ENCODE measurements at regions not wholly inside any gene's neighbourhood (a gene's known extent, or its start where the extent isn't known, plus 50 kb on each side); places are given as distances from the start of the nearest gene placed in this dataset.

- Histone ChIP-seq H3K18ac (ENCODE audit: low read depth, low read length) (no peak overlapping the region), H3K14ac (replicated peaks; ENCODE audit: low read depth, low read length) (no peak overlapping the region), H3K4me1 (ENCODE audit: control insufficient read depth, insufficient read depth, low read length) (no peaks in the 10 kb centered on the region), H3K9ac (ENCODE audit: low read depth, low read length) (no peak overlapping the region), H3K36me3 (ENCODE audit: control insufficient read depth, insufficient read depth, low read length) (no peaks in the 10 kb centered on the region), H3K9me3 (ENCODE audit: control insufficient read depth, insufficient read depth, low read length) (peaks cover 4% of the 10 kb centered on the region; the same call in 1 of the 2 replicates), H2AK9ac (replicated peaks; ENCODE audit: low read depth, low read length, poor library complexity) (no peak overlapping the region), H2BK120ac (ENCODE audit: low read depth, low read length) (no peak overlapping the region), H3K27ac (ENCODE audit: insufficient read depth, low read length) (no peak overlapping the region), H2AK5ac (ENCODE audit: low read depth, low read length) (no peak overlapping the region), H4K91ac (ENCODE audit: insufficient read depth, low read depth, low read length) (no peak overlapping the region), H3K4me2 (ENCODE audit: low read depth, low read length) (no peak overlapping the region), H2BK15ac (ENCODE audit: low read depth, low read length) (no peak overlapping the region), H4K5ac (ENCODE audit: low read depth, low read length) (no peak overlapping the region), H3K27me3 (ENCODE audit: control insufficient read depth, insufficient read depth, low read length) (no peaks in the 10 kb centered on the region), H3K56ac (ENCODE audit: extremely low read depth, insufficient read depth, low read length) (no peak overlapping the region), H3K4me3 (ENCODE audit: insufficient read depth, low read depth, low read length) (no peak overlapping the region), H3K23ac (ENCODE audit: low read depth, low read length) (no peak overlapping the region), H2BK5ac (ENCODE audit: low read depth, low read length, poor library complexity, severe bottlenecking) (no peak overlapping the region), H4K8ac (ENCODE audit: low read depth in 2 of 2, low read length in 2 of 2) (no peak overlapping the region), H2AFZ (replicated peaks; ENCODE audit: low read length, poor library complexity) (no peak overlapping the region), H3K9me1 (ENCODE audit: insufficient read depth, low read length) (no peaks in the 10 kb centered on the region), H4K20me1 (ENCODE audit: insufficient read depth, low read length) (no peaks in the 10 kb centered on the region), H3K4ac (ENCODE audit: low read depth, low read length) (no peak overlapping the region), H2BK20ac (ENCODE audit: low read depth, low read length) (no peak overlapping the region), H3K79me1 (ENCODE audit: low read depth in 1 of 2, low read length in 2 of 2) (no peaks in the 10 kb centered on the region)
- BruUV-seq (replicated peaks), result no TSS peak
- DNase-seq, result no peak
- TF ChIP-seq RCOR1 (IDR thresholded peaks at IDR 0.05; ENCODE audit: insufficient replicate concordance, low read length) (no peak), MXI1 (IDR thresholded peaks at IDR 0.05; ENCODE audit: borderline replicate concordance, low read depth, low read length) (no peak), MAZ (IDR thresholded peaks at IDR 0.05; ENCODE audit: borderline replicate concordance, low read depth, low read length) (no peak), RFX5 (IDR thresholded peaks at IDR 0.05; ENCODE audit: low read depth, low read length) (no peak), NFE2L2 (IDR thresholded peaks at IDR 0.05; ENCODE audit: low read depth, low read length) (no peak), BHLHE40 (IDR thresholded peaks at IDR 0.05; ENCODE audit: low read depth, low read length) (no peak), SMC3 (IDR thresholded peaks at IDR 0.05; ENCODE audit: low read depth, low read length) (no peak), CEBPB (IDR thresholded peaks at IDR 0.05; ENCODE audit: low read depth, low read length) (no peak), USF2 (IDR thresholded peaks at IDR 0.05; ENCODE audit: low read depth, low read length) (no peak), CTCF (conservative IDR thresholded peaks at IDR 0.05; ENCODE audit: low read depth, low read length) (no peak), CHD1 (IDR thresholded peaks at IDR 0.05; ENCODE audit: low read depth, low read length) (no peak), MAFK (IDR thresholded peaks at IDR 0.05; ENCODE audit: low read depth, low read length) (no peak)
- in situ Hi-C loops (cut with MboI; ENCODE audit: low sequenced_read_pairs), result no loop called here
- 83% methylated on average over 8 of the region's 31 CpGs; no CpG with 5 or more reads in 1 of the 2 experiments for WGBS, 2 experiments (ENCODE audit: extremely low coverage in 2 of 2, insufficient read length in 1 of 2)
- CTCF ChIA-PET, result no interaction called here
- intact Hi-C loops (cut with micrococcal nuclease), result no loop called here
- dilution Hi-C loops (cut with HindIII; ENCODE audit: low sequenced_read_pairs, unreplicated experiment), result no loop called here
- POLR2A ChIA-PET (ENCODE audit: unreplicated experiment), result no interaction called here
- no peak for ATAC-seq (ENCODE audit: low read depth)
Measured at GRCh38 chr20:30919514-30920188, 337.8 kb upstream of the DEFB115 start.

Data from IMR-90 (cell line).